ENCODE measurements at regions not wholly inside any gene's neighbourhood (a gene's known extent, or its start where the extent isn't known, plus 50 kb on each side); places are given as distances from the start of the nearest gene placed in this dataset.

GRCh38 chr11:134556186-134556585 lies 144.1 kb upstream of the B3GAT1 start:
- TF ChIP-seq HDAC2 (IDR thresholded peaks at IDR 0.05; ENCODE audit: borderline replicate concordance in 1 of 2, low read depth in 2 of 2, low read length in 2 of 2) (no peak), POLR2A (IDR thresholded peaks at IDR 0.05; ENCODE audit: control extremely low read depth in 1 of 2, low read depth in 2 of 2, low read length in 2 of 2) (no peak), CHD7 (IDR thresholded peaks at IDR 0.05; ENCODE audit: insufficient replicate concordance, low read length) (no peak), SIN3A (conservative IDR thresholded peaks at IDR 0.05 in 1 of 2, IDR thresholded peaks at IDR 0.05 in 1 of 2; ENCODE audit: low read depth in 1 of 2, low read length in 2 of 2) (no peak), EZH2 (IDR thresholded peaks at IDR 0.05; ENCODE audit: low read depth, low read length, severe bottlenecking) (no peak), EP300 (IDR thresholded peaks at IDR 0.05; ENCODE audit: borderline replicate concordance in 1 of 2, low read depth in 2 of 2, low read length in 2 of 2) (no peak)
